RWPE1 (cell line): ENCODE measurements at regions not wholly inside any gene's neighbourhood (a gene's known extent, or its start where the extent isn't known, plus 50 kb on each side); places are given as distances from the start of the nearest gene placed in this dataset.

Source experiments
- CTCF ChIA-PET: fragments of 350-600 bp; sonication (Branson Sonifier 250); formaldehyde crosslinking; extraction: SDS; loops from one replicate; lab custom pipeline; 2021; lab: Yijun Ruan, JAX
- POLR2A ChIA-PET: fragments of 400-600 bp; formaldehyde crosslinking; extraction: SDS; loops from one replicate; lab custom pipeline; 2020; ENCODE audit warnings: antibody characterized with exemption; ENCODE audit not compliant: low non-redundant PET; lab: Yijun Ruan, JAX
- DNase-seq: peaks from one replicate; pipeline ENCODE4 v3.0.0; 2012; ENCODE audit warnings: low spot score
- H3K27ac ChIP-seq: fragments of 450-650 bp; 2 replicates; pipeline ENCODE4 v1.5.1; 2017
- CTCF ChIP-seq: fragments of 450-650 bp; conservative IDR thresholded peaks from 2 replicates; pipeline ENCODE4 v1.5.1; 2017; ENCODE audit warnings: low read depth, mild to moderate bottlenecking

GRCh38 chr3:191707817-191708216 is 246.9 kb downstream of the PYDC2 start:
- ChIA-PET POLR2A (no interaction called here), CTCF (no interaction called here)
- no peak overlapping the region for H3K27ac ChIP-seq
- TF ChIP-seq CTCF = no peak
- DNase-seq = no peak

- H3K27ac ChIP-seq = no peak overlapping the region
- TF ChIP-seq CTCF = no peak
- POLR2A ChIA-PET = no interaction called here
- DNase-seq = no peak
- CTCF ChIA-PET = no interaction called here
Observed at GRCh38 chr3:191715585-191715984, 254.6 kb downstream of the PYDC2 start.

GRCh38 chr3:191721390-191721861 is 260.5 kb downstream of the PYDC2 start:
- ChIA-PET CTCF (no interaction called here), POLR2A (no interaction called here)
- no peak for TF ChIP-seq CTCF
- no peak for DNase-seq
- no peak overlapping the region for H3K27ac ChIP-seq

- no peak for TF ChIP-seq CTCF
- H3K27ac ChIP-seq = no peak overlapping the region
- ChIA-PET POLR2A (no interaction called here), CTCF (no interaction called here)
- peak; percentile 44 for DNase-seq
Observed at GRCh38 chr3:191721990-191722389, 261.0 kb downstream of the PYDC2 start.

GRCh38 chr3:191727338-191727737 is 266.4 kb downstream of the PYDC2 start:
- POLR2A ChIA-PET = no interaction called here
- CTCF ChIA-PET = no interaction called here
- TF ChIP-seq CTCF = no peak

GRCh38 chr3:191728186-191728585 is 267.2 kb downstream of the PYDC2 start:
- CTCF ChIA-PET = no interaction called here
- DNase-seq = no peak
- H3K27ac ChIP-seq = no peak overlapping the region
- POLR2A ChIA-PET = no interaction called here
- no peak for TF ChIP-seq CTCF

More at GRCh38 chr3:191727338-191727737, 266.4 kb downstream of the PYDC2 start:
- DNase-seq = no peak
- no peak overlapping the region for H3K27ac ChIP-seq

- no peak for TF ChIP-seq CTCF
- DNase-seq = no peak
- CTCF ChIA-PET = no interaction called here
- H3K27ac ChIP-seq = no peak overlapping the region
- POLR2A ChIA-PET = no interaction called here
Observed at GRCh38 chr3:191737742-191738141, 276.8 kb downstream of the PYDC2 start.
